HEK293 (cell line): ENCODE measurements at regions not wholly inside any gene's neighbourhood (a gene's known extent, or its start where the extent isn't known, plus 50 kb on each side); places are given as distances from the start of the nearest gene placed in this dataset.

Experiments used
- SP2 ChIP-seq: fragments of 450-650 bp; formaldehyde crosslinking; IDR thresholded peaks from 2 replicates; pipeline ENCODE4 v1.5.1; 2016; ENCODE audit warnings: missing biosample characterization, missing genetic modification characterization
- ZIC2 ChIP-seq: fragments of 450-650 bp; formaldehyde crosslinking; IDR thresholded peaks from 2 replicates; pipeline ENCODE4 v1.5.1; 2016; ENCODE audit warnings: missing biosample characterization, missing genetic modification characterization
- ZNF23 ChIP-seq: fragments of 450-650 bp; formaldehyde crosslinking; IDR thresholded peaks from 2 replicates; pipeline ENCODE4 v1.5.1; 2016; ENCODE audit warnings: missing biosample characterization, missing genetic modification characterization, borderline replicate concordance
- ZNF292 ChIP-seq: fragments of 450-650 bp; formaldehyde crosslinking; IDR thresholded peaks from 2 replicates; pipeline ENCODE4 v1.5.1; 2016; ENCODE audit warnings: low read depth, missing biosample characterization, missing genetic modification characterization, borderline replicate concordance
- ZNF76 ChIP-seq: fragments of 450-650 bp; formaldehyde crosslinking; IDR thresholded peaks from 2 replicates; pipeline ENCODE4; 2016; ENCODE audit warnings: low read depth, missing biosample characterization, missing genetic modification characterization, borderline replicate concordance
- ZNF768 ChIP-seq: fragments of 450-650 bp; formaldehyde crosslinking; IDR thresholded peaks from 2 replicates; pipeline ENCODE4 v1.5.1; 2018; ENCODE audit warnings: missing biosample characterization, mild to moderate bottlenecking, missing genetic modification characterization
- TF ChIP-seq, protein P1 (sequence below): fragments of 450-650 bp; formaldehyde crosslinking; IDR thresholded peaks from 2 replicates; pipeline ENCODE4 v1.5.1; 2016; ENCODE audit warnings: missing biosample characterization, missing genetic modification characterization

DNA sequence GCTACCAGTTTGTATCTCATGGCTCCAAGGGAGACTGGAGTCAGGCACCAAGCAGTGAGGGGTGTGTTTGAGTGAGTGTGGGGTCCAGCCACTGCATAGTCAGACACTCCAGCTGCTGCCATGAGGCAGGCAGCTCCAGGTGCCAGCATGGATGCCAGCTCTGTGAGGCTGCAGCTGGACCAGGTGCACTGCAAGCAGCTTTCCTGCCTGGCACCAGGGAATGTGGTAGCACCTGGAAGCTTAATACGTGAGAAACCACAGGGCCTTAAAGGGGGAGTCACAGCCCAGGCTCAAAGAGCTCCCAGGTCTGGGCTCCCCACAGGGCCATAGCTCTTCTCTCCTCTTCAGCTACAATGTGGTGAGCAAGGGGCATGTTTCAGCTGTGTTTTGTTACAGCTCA, 817.8 kb upstream of the LUZP2 start:
- no peak for TF ChIP-seq SP2
- no peak for TF ChIP-seq ZNF76
- no peak for TF ChIP-seq ZNF23 (tag by site-specific recombination)
- no peak for TF ChIP-seq ZNF768 (tag by site-specific recombination)
- TF ChIP-seq, protein P1, sequence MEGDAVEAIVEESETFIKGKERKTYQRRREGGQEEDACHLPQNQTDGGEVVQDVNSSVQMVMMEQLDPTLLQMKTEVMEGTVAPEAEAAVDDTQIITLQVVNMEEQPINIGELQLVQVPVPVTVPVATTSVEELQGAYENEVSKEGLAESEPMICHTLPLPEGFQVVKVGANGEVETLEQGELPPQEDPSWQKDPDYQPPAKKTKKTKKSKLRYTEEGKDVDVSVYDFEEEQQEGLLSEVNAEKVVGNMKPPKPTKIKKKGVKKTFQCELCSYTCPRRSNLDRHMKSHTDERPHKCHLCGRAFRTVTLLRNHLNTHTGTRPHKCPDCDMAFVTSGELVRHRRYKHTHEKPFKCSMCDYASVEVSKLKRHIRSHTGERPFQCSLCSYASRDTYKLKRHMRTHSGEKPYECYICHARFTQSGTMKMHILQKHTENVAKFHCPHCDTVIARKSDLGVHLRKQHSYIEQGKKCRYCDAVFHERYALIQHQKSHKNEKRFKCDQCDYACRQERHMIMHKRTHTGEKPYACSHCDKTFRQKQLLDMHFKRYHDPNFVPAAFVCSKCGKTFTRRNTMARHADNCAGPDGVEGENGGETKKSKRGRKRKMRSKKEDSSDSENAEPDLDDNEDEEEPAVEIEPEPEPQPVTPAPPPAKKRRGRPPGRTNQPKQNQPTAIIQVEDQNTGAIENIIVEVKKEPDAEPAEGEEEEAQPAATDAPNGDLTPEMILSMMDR (tag by site-specific recombination) = no peak
- no peak for TF ChIP-seq ZNF292 (tag by site-specific recombination)
- TF ChIP-seq ZIC2 (tag by site-specific recombination) = no peak
